Left ventricle myocardium inferior (tissue), 1 donor: ENCODE measurements at regions not wholly inside any gene's neighbourhood (a gene's known extent, or its start where the extent isn't known, plus 50 kb on each side); places are given as distances from the start of the nearest gene placed in this dataset.

Experiments
- DNase-seq: peaks from one replicate; pipeline ENCODE4 v3.0.0-alpha.2; 2020
- H3K27ac ChIP-seq: fragments of 200-600 bp; replicated peaks from 2 replicates; pipeline ENCODE4 v1.8.0; 2021
- H3K27me3 ChIP-seq: fragments of 200-600 bp; 2 replicates; pipeline ENCODE4 v1.8.0; 2021; ENCODE audit warnings: low read depth
- H3K36me3 ChIP-seq: fragments of 200-600 bp; 2 replicates; pipeline ENCODE4 v1.8.0; 2021
- H3K4me1 ChIP-seq: fragments of 200-600 bp; 2 replicates; pipeline ENCODE4 v1.8.0; 2021
- H3K4me3 ChIP-seq: fragments of 200-600 bp; 2 replicates; pipeline ENCODE4 v1.8.0; 2021; ENCODE audit warnings: mild to moderate bottlenecking, moderate library complexity
- H3K9me3 ChIP-seq: fragments of 200-600 bp; replicated peaks from 2 replicates; pipeline ENCODE4 v1.8.0; 2021
- CTCF ChIP-seq: fragments of 200-600 bp; IDR thresholded peaks from 2 replicates; pipeline ENCODE4 v1.8.0; 2021; ENCODE audit warnings: antibody characterized with exemption, mild to moderate bottlenecking, borderline replicate concordance
- intact Hi-C: fragments of 100-400 bp; cut with micrococcal nuclease; formaldehyde crosslinking; loops from one replicate; pipeline ENCODE4 v1.11.0; 2022
- donor health status: DM: no; HTN: yes; CAD: no; lungs with severe emphysema.

DNA sequence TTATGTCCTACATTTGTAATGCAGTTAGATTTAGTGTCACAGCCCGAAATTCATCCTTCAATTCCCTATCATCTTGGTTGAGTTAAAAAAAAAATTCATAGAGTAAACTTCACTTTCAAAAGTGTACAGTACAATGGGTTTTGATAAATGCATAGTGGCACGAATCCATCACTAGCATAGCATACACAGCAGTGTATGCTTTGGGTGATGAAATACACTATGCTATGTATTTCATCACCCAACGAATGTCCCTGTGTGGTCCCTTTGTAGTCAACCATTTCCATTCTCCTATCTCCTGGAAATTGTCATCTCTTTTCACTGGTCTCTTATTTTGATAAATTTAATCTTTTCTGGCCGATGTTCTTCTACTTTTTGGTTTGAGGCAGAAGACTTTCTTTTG, 129.4 kb upstream of the BASP1 start:
- H3K27me3 ChIP-seq: no peaks in the 10 kb centered on the region
- no peaks in the 10 kb centered on the region for H3K9me3 ChIP-seq
- no peak for DNase-seq
- H3K4me1 ChIP-seq: no peaks in the 10 kb centered on the region
- no peaks in the 10 kb centered on the region for H3K36me3 ChIP-seq
- intact Hi-C loops: no loop called here
- TF ChIP-seq CTCF: no peak
- no peak overlapping the region for H3K4me3 ChIP-seq
- no peak overlapping the region for H3K27ac ChIP-seq

DNA sequence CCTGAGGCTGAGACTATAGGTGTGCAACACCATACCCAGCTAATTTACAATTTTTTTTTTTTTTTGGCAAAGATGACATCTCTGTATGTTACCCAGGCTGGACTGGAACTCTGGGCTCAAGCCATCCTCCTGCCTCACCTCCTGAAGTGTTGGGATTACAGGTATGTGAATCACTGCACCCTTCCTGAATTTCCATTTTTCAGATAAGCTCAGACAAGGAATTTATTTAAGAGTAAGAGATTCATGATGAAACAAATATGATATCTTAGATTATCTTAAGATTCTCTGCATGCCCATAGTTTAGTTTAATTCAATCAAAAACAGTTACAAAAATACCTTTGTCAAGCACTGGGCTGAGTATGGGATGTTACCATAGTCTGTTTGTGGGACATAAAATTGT, 128.4 kb upstream of the BASP1 start:
- no peak for DNase-seq
- H3K27ac ChIP-seq: no peak overlapping the region
- H3K36me3 ChIP-seq: no peaks in the 10 kb centered on the region
- no peaks in the 10 kb centered on the region for H3K27me3 ChIP-seq
- intact Hi-C loops: no loop called here
- H3K4me1 ChIP-seq: no peaks in the 10 kb centered on the region
- TF ChIP-seq CTCF: no peak
- no peaks in the 10 kb centered on the region for H3K9me3 ChIP-seq
- H3K4me3 ChIP-seq: no peak overlapping the region

DNA sequence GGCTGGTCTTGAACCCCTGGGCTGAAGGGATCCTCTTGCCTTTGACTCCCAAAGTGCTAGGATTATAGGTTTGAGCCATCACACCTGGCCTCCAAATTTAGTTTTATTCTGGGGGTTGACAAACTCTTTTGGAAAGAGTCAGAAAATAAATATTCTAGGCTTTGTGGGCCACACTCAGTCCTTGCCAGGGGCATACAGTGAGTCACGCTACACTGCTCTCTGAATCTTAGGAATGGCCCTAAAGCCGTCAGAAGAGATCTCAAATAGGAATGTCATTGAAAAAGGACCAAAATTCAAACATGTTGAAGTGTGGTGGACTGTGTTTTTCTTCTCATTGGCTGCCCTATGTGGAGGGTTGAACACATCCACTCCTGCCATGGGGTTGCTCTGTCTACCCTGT, 127.7 kb upstream of the BASP1 start:
- H3K9me3 ChIP-seq: no peaks in the 10 kb centered on the region
- intact Hi-C loops: no loop called here
- H3K36me3 ChIP-seq: no peaks in the 10 kb centered on the region
- no peaks in the 10 kb centered on the region for H3K27me3 ChIP-seq
- DNase-seq: no peak
- no peaks in the 10 kb centered on the region for H3K4me1 ChIP-seq
- no peak overlapping the region for H3K27ac ChIP-seq
- H3K4me3 ChIP-seq: no peak overlapping the region
- no peak for TF ChIP-seq CTCF

DNA sequence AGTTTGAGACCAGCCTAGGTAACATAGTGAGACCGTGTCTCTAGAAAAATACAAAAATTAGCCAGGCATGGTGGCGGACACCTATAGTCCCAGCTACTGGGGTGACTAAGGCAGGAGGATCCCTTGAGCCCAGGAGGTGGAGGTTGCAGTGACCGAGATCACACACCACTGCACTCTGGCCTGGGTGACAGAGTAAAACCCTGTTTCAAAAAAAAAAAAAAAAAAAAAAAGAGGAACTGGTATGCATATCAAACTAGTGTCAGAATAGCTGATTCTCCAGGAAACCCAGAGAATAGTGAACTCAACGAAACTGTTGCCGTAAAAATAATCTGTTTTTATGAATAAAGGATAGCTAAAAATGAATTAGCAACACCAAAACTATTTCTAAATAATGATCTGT, 126.6 kb upstream of the BASP1 start:
- DNase-seq: no peak
- no peaks in the 10 kb centered on the region for H3K36me3 ChIP-seq
- no peaks in the 10 kb centered on the region for H3K9me3 ChIP-seq
- no peak overlapping the region for H3K27ac ChIP-seq
- no peaks in the 10 kb centered on the region for H3K27me3 ChIP-seq
- H3K4me3 ChIP-seq: no peak overlapping the region
- intact Hi-C loops: no loop called here
- no peak for TF ChIP-seq CTCF
- H3K4me1 ChIP-seq: no peaks in the 10 kb centered on the region

- H3K27me3 ChIP-seq: no peaks in the 10 kb centered on the region
- no peak overlapping the region for H3K4me3 ChIP-seq
- no peaks in the 10 kb centered on the region for H3K36me3 ChIP-seq
- no peak for TF ChIP-seq CTCF
- H3K27ac ChIP-seq: no peak overlapping the region
- no peaks in the 10 kb centered on the region for H3K9me3 ChIP-seq
- DNase-seq: no peak
- intact Hi-C loops: no loop called here
- no peaks in the 10 kb centered on the region for H3K4me1 ChIP-seq
These were observed 122.6 kb upstream of the BASP1 start for GRCh38 chr5:17094830-17095229.

DNA sequence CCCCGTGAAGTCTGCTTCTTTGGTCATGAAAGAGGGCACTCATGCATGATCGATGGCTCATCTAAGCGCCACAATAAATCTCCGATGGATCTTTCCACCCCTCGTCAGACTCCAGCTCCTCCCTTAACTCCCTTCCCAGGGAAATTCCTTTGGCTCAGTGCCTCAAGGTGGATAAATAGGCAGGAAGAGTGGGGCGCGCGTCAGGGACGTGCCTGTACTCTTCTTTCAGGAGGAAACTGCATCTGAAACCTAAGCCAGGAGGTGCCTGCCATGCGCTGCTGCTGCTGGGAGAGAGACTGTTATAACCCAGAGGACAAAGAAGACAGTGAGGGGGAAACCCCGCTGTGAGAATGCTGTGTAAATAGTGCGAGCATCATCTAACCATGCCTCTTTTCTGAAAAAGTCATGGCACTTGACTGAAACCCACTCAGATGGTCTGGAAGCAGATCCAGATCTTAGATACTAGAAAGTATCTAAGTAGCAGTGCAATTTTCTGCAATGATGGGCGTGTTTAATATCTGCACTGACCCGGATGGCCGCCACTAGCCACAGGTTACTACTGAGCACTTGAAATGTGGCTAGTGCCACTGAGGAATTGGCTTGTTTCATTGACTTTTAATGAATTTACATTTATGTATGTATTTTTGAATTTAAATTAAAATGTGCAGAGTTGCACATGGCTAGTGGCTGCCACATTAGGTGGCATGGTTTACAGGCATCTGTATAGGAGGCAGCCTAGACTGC, 120.3 kb upstream of the BASP1 start:
- DNase-seq: no peak
- no peak for TF ChIP-seq CTCF
- no peak overlapping the region for H3K4me3 ChIP-seq
- no peaks in the 10 kb centered on the region for H3K4me1 ChIP-seq
- no peaks in the 10 kb centered on the region for H3K36me3 ChIP-seq
- no peaks in the 10 kb centered on the region for H3K27me3 ChIP-seq
- no peak overlapping the region for H3K27ac ChIP-seq
- intact Hi-C loops: no loop called here
- H3K9me3 ChIP-seq: no peaks in the 10 kb centered on the region
